OCI-LY1 (cell line): ENCODE measurements at regions not wholly inside any gene's neighbourhood (a gene's known extent, or its start where the extent isn't known, plus 50 kb on each side); places are given as distances from the start of the nearest gene placed in this dataset.

ENCODE experiments used
- EZH2 ChIP-seq: fragments of 200-600 bp; sonication (generic), shearing (Covaris generic); IDR thresholded peaks from 2 replicates; pipeline ENCODE4 v1.8.0; 2017; ENCODE audit warnings: borderline replicate concordance, mixed run types, mild to moderate bottlenecking, antibody characterized with exemption, low read length, moderate library complexity, mixed read lengths
- TF ChIP-seq, protein P1 (sequence below): fragments of 200-600 bp; sonication (generic), shearing (Covaris generic); IDR thresholded peaks from 2 replicates; pipeline ENCODE4 v1.5.1; 2017; ENCODE audit warnings: mild to moderate bottlenecking, antibody characterized with exemption, low read length, moderate library complexity, mixed read lengths

GRCh38 chr22:47775191-47775590 lies 1012.7 kb downstream of the TBC1D22A start:
- TF ChIP-seq, protein P1, sequence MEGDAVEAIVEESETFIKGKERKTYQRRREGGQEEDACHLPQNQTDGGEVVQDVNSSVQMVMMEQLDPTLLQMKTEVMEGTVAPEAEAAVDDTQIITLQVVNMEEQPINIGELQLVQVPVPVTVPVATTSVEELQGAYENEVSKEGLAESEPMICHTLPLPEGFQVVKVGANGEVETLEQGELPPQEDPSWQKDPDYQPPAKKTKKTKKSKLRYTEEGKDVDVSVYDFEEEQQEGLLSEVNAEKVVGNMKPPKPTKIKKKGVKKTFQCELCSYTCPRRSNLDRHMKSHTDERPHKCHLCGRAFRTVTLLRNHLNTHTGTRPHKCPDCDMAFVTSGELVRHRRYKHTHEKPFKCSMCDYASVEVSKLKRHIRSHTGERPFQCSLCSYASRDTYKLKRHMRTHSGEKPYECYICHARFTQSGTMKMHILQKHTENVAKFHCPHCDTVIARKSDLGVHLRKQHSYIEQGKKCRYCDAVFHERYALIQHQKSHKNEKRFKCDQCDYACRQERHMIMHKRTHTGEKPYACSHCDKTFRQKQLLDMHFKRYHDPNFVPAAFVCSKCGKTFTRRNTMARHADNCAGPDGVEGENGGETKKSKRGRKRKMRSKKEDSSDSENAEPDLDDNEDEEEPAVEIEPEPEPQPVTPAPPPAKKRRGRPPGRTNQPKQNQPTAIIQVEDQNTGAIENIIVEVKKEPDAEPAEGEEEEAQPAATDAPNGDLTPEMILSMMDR = no peak
- TF ChIP-seq EZH2 = no peak
